Osteocyte (in vitro differentiated cells): ENCODE measurements at regions not wholly inside any gene's neighbourhood (a gene's known extent, or its start where the extent isn't known, plus 50 kb on each side); places are given as distances from the start of the nearest gene placed in this dataset.

Source experiments
- DNase-seq: peaks from one replicate; pipeline ENCODE4 v3.0.0; 2021; ENCODE audit warnings: mixed read lengths; ENCODE audit not compliant: unreplicated experiment; ENCODE audit errors: extremely low spot score
- H3K27ac Mint-ChIP-seq: one replicate; pipeline ENCODE4 v1.8.0; 2021; ENCODE audit warnings: mild to moderate bottlenecking, mixed read lengths; ENCODE audit not compliant: unreplicated experiment
- H3K27me3 Mint-ChIP-seq: one replicate; pipeline ENCODE4 v1.8.0; 2021; ENCODE audit warnings: mixed read lengths; ENCODE audit not compliant: unreplicated experiment
- H3K36me3 Mint-ChIP-seq: one replicate; pipeline ENCODE4 v1.8.0; 2021; ENCODE audit warnings: mixed read lengths; ENCODE audit not compliant: unreplicated experiment
- H3K4me1 Mint-ChIP-seq: one replicate; pipeline ENCODE4 v1.8.0; 2021; ENCODE audit warnings: mixed read lengths; ENCODE audit not compliant: unreplicated experiment
- H3K4me3 Mint-ChIP-seq: one replicate; pipeline ENCODE4 v1.8.0; 2021; ENCODE audit warnings: mild to moderate bottlenecking, moderate library complexity, mixed read lengths; ENCODE audit not compliant: unreplicated experiment
- H3K9me3 Mint-ChIP-seq: one replicate; pipeline ENCODE4 v1.8.0; 2021; ENCODE audit warnings: mixed read lengths; ENCODE audit not compliant: unreplicated experiment
- CTCF ChIP-seq: fragments of 200-600 bp; sonication (generic); IDR thresholded peaks from 2 replicates; pipeline ENCODE4 v1.5.0; 2021; ENCODE audit warnings: antibody characterized with exemption, mild to moderate bottlenecking, moderate library complexity

- no peak overlapping the region for H3K4me3 Mint-ChIP-seq
- no peaks in the 10 kb centered on the region for H3K4me1 Mint-ChIP-seq
- no peaks in the 10 kb centered on the region for H3K36me3 Mint-ChIP-seq
These were observed 87.9 kb upstream of the AVPR1A start for GRCh38 chr12:63238892-63239291.

GRCh38 chr12:63232896-63233295, 81.9 kb upstream of the AVPR1A start:
- H3K4me1 Mint-ChIP-seq: no peaks in the 10 kb centered on the region
- DNase-seq: no peak
- no peak overlapping the region for H3K4me3 Mint-ChIP-seq
- H3K36me3 Mint-ChIP-seq: no peaks in the 10 kb centered on the region
- peaks cover 10% of the 10 kb centered on the region for H3K27me3 Mint-ChIP-seq
- H3K27ac Mint-ChIP-seq: no peak overlapping the region
- no peak for TF ChIP-seq CTCF
- H3K9me3 Mint-ChIP-seq: no peaks in the 10 kb centered on the region

More at GRCh38 chr12:63238892-63239291, 87.9 kb upstream of the AVPR1A start:
- Mint-ChIP-seq H3K9me3 (peaks cover 8% of the 10 kb centered on the region), H3K27ac (no peak overlapping the region), H3K27me3 (peaks cover 11% of the 10 kb centered on the region)
- TF ChIP-seq CTCF: no peak
- DNase-seq: no peak

GRCh38 chr12:63228853-63229252, 77.9 kb upstream of the AVPR1A start:
- H3K4me3 Mint-ChIP-seq: no peak overlapping the region
- DNase-seq: no peak
- TF ChIP-seq CTCF: no peak
- peaks cover 12% of the 10 kb centered on the region for H3K27me3 Mint-ChIP-seq
- no peaks in the 10 kb centered on the region for H3K36me3 Mint-ChIP-seq
- no peaks in the 10 kb centered on the region for H3K9me3 Mint-ChIP-seq
- H3K27ac Mint-ChIP-seq: no peak overlapping the region
- H3K4me1 Mint-ChIP-seq: no peaks in the 10 kb centered on the region

- no peak for DNase-seq
- H3K36me3 Mint-ChIP-seq: no peaks in the 10 kb centered on the region
- no peak for TF ChIP-seq CTCF
- H3K27me3 Mint-ChIP-seq: peaks cover 24% of the 10 kb centered on the region
- H3K9me3 Mint-ChIP-seq: no peaks in the 10 kb centered on the region
- no peak overlapping the region for H3K4me3 Mint-ChIP-seq
- no peak overlapping the region for H3K27ac Mint-ChIP-seq
- H3K4me1 Mint-ChIP-seq: no peaks in the 10 kb centered on the region
These were observed 75.9 kb upstream of the AVPR1A start for GRCh38 chr12:63226792-63227463.

- Mint-ChIP-seq H3K4me3 (no peak overlapping the region), H3K27ac (no peak overlapping the region), H3K9me3 (no peaks in the 10 kb centered on the region), H3K27me3 (peaks cover 25% of the 10 kb centered on the region), H3K36me3 (no peaks in the 10 kb centered on the region), H3K4me1 (no peaks in the 10 kb centered on the region)
- DNase-seq: no peak
- TF ChIP-seq CTCF: no peak
These were observed 73.4 kb upstream of the AVPR1A start for GRCh38 chr12:63224396-63224795.
